ENCODE measurements at regions not wholly inside any gene's neighbourhood (a gene's known extent, or its start where the extent isn't known, plus 50 kb on each side); places are given as distances from the start of the nearest gene placed in this dataset.
"Not testable (repeated sequence)": the region's sequence is repeated elsewhere in the genome, so short reads cannot be mapped to it uniquely, and the experiment has no call there.

DNA sequence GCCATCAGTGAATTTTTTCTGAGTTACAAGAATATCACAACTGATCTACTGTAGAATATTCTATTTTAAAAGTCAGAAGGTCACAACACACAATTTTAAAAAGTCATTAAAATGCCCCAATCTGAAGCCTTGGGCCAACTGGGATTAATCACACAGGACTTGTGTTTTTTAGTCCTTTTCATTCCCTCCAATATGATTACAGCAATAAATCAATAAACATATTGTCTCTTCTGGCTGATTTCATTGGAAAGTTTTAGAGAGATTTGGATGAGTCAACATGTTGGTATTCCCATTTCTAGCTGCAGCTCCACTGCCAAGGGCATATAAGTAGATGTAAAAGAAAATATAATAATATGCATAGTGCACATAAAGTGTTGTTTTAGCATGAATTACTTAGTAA is 85.8 kb downstream of the NIBAN1 start:
- peak; percentile 77 for DNase-seq

- no peak for DNase-seq
Measured at GRCh38 chr1:184882957-184883815, 91.1 kb downstream of the NIBAN1 start.

- DNase-seq: peak; percentile 38
Measured at GRCh38 chr1:184881941-184882913, 92.1 kb downstream of the NIBAN1 start.

DNA sequence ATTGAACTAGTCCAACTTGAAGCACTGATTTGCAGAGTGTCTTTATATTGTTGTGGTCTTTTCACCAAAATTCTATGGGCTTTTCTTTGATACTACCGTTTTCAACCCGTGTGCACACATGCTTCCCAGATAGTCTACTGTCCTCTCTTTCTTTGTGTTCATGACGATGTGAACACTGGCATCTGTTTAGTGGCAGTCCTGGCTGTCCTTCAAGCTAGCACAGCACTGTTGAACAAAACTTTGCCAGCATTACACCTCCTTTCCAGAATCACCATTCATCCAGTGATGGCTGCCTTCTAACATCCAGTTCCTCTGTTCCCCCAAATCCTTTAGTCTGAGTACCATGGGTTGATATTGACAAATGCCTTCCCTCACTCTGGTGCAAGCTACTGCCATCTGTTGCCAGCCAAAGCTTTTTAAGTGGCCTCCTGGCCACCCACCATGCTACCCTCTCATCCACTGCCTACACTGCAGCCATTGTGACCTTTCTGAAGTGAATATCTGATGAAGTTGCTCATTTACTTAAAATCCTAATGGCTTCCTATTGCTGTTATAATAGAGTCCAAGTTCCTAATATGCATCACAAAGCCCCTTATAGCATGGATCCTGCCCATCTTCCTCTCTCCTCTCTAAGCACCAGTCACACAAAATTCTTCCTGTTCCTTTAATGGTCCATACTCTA is 94.3 kb downstream of the NIBAN1 start:
- DNase-seq: no peak

DNA sequence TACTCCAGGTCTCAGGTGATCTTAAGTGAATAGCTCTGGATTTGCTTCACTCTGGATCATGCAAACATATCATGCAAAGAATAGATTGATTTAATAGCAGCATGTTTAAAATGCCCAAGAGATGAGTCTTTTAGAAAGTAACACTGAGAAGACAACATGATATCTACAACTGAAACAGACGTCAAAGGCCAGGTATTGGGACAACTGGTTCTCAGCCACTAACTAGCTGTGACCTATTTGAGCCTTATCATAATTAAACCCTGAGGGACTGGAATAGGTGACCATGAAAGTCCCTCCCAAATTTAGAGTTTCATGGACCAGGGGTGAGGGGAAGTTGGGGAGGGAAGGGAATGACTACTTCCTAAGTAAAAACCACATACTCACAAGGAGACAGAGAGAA is 95.7 kb downstream of the NIBAN1 start:
- no peak for DNase-seq

GRCh38 chr1:184878002-184878401 is 96.3 kb downstream of the NIBAN1 start:
- DNase-seq: no peak

DNA sequence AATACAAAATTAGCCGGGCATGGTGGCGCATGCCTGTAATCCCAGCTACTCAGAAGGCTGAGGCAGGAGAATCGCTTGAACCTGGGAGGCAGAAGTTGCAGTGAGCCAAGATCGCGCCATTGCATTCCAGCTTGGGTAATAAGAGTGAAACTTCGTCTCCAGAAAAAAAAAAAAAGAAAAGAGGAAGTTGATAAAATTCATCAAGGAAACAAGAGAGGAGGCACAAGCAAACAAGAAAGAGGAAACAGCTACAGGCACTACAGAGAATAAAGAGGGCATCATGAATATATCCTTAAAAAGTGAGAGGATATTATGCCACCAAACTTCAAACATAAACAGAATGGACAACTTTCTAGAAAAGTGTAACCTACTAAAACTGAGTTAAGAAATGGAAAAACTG is 98.3 kb downstream of the NIBAN1 start:
- not testable (repeated sequence) for DNase-seq

GRCh38 chr1:184875218-184875617 is 99.1 kb downstream of the NIBAN1 start:
- no peak for DNase-seq

GRCh38 chr1:184870319-184870718 is 104.0 kb downstream of the NIBAN1 start:
- no peak for DNase-seq

- no peak for DNase-seq
Measured at GRCh38 chr1:184867866-184868689, 106.2 kb downstream of the NIBAN1 start.

DNA sequence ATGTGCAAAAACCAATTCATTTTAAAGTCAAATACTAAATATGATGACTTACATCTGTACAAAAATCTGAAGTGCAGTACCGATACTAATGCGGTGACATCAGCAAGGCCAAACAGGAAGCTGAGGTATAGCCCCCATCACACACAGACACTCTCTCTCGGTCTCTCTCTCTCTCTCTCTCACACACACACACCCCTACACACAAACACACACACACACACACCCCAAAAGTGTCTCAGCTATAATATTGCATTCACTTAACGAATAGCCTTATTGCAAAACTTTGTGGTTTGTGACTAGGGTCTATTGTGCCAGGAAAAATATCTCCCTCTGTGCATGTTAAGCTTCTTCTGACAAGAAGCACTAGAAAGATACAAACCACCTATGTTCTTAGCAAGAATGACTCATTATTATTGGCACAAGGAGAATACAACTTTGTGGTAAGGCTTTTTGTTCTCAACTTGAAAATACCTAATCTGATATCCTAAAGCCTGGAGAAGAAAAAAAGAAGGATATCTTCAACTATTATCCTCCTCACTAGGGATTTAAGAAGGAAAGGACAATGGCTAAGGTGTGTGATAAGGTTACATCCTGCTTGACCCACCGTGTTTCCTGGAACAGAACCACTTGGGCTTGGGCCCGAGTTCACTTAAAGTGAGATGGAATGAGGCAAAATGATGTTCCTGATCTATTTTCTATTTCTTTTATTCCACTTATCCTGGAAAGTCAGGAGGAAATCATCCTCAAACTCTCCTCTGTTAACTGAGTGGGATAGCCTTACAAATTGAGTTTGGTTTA is 107.1 kb downstream of the NIBAN1 start:
- peak; percentile 92 for DNase-seq

GRCh38 chr1:184866586-184866985 is 107.7 kb downstream of the NIBAN1 start:
- no peak for DNase-seq

DNA sequence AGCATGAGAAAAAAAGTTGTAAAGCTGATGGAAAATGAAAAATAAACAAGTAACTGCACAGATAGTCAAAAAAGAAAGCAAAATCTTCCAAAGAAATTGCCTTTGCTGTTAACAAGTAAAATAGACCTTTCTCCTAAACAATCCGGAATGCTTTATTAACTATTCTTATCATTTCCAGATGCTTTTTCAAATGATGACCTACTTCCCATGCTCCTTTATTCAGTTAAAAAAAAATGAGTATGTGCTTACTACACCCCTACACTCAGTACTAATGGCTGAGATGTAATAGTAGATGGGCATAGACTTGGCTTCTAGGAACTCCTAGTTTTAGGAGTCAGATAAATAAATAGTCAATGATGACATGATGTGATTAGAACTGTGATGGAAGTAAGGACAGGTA is 108.5 kb downstream of the NIBAN1 start:
- DNase-seq: peak; percentile 20

- DNase-seq: no peak
Measured at GRCh38 chr1:184861755-184862336, 107.2 kb upstream of the EDEM3 start.

DNA sequence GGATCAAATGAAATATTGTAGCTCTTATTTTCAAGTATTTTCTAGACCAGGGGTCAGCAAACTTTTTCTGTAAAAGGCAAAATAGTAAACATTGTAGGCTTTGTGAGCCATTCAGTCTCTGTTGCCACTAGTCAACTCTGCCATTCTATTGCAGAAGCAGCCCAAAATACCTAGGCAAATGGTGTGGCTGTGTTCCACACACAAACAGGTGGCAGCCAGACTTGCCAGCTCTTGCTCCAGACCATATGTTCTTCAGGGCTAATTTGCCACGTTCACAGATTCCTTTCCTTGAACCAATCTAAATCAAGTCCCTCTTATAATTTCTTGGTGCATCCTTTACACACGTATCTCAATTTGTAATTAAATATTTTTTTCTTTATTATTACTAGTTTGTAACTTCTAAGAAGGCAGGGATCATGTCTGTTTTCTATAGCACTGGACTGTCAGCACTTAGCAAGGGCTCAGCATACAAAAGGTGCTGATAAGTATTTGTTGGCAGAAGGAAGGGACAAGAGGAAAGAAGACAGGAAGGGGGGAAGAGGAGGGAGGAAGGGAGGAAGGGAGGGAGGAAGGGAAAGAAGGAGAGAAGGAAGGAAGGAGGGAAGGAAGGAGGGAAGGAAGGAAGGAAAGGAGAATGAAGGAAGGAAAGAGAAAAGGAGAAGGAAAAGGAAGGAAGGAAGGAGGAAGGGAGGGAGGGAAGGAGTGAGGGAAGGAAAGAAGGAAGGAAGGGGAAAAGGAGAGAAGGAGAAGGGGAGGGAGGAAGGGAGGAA is 106.5 kb upstream of the EDEM3 start:
- no peak for DNase-seq

GRCh38 chr1:184860535-184860934 is 105.9 kb upstream of the EDEM3 start:
- DNase-seq: no peak

DNA sequence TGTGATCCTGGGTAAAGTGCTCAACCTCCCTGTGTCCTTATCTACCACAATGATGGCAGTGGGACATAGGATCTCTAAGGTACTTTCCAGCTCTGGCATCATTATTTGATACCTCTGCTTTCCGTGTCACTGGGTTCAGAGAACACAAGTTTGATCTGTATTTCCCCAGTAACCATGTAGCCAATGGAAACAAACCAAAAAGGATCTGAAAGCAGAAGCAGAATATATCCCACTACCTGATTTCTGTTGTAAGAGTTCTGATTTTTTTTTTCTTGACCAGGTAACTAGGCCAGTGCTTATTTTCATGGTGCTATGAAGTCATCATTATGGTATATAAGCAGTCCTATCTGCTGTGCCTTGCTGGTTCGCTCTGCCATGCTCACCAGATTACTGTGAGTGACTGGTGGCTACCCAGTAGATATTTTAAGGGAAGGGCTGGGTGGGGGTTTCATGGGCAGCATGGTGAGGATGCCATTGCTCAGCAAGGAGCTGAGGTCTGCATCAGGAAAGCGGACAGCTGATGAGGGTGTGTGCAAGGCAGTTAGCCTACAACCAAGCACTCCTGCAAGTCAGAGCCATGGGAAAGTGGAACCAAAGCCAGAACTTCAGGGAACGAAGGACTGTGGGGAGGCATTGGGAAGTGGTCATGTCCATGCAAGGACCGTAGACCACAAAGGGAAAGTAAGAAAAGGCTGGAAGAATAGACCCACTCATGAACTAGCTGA is 104.9 kb upstream of the EDEM3 start:
- no peak for DNase-seq

DNA sequence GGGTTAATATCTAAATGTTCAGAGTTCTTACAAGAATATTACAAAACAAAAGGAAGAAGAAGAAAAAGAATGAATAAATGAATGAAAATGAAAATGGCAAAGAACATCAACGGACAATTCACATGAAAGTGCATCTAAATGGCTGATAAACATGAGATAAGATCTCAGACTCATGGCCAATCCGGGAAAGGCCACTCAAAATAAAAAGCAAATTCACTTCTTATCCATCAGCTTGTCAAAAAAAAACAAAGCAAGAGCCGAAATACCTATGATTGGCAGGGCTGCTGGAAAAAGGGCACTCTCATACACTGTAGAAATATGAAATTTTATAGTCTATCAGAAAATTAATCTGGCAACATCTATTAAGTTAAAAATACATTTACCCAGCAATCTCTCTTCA is 103.6 kb upstream of the EDEM3 start:
- no peak for DNase-seq

DNA sequence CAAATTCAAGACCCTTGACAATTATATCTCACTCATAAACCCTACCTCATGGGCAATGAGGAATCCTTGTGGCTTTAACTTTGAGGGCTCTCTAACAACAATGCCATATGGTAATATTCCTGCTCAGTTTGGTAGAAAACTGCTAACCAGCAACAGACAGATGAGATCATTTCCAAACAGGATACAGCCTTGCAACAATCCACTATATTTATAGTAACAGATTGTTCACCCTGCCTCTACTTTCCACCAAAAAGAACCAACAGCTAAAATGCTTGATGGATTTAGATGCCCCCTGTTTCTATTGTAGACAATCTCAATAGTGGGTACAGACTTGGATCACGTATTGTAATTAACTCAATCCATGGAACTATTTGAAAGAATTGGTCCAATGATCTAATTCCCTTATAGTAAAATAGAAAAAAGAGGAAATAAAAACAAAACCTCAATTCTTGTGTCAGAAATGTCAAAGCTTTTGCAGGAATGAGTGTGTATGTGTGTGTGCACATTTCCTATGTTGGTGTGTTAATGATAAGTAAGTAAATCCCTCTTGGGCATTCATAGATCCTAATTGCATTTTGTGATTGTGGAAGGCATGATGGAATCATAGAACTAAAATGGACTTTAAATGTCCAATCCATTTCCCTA is 100.0 kb upstream of the EDEM3 start:
- peak; percentile 32 for DNase-seq
